ENCODE measurements at regions not wholly inside any gene's neighbourhood (a gene's known extent, or its start where the extent isn't known, plus 50 kb on each side); places are given as distances from the start of the nearest gene placed in this dataset.

- TF ChIP-seq ZSCAN23 (tag by site-specific recombination; IDR thresholded peaks at IDR 0.05), result no peak
- no peak for TF ChIP-seq ZBTB17 (tag by site-specific recombination; IDR thresholded peaks at IDR 0.05)
- TF ChIP-seq ZNF76 (tag by site-specific recombination; IDR thresholded peaks at IDR 0.05; ENCODE audit: borderline replicate concordance, low read depth), result no peak
- no peak for TF ChIP-seq ZNF785 (tag by site-specific recombination; IDR thresholded peaks at IDR 0.05)
- TF ChIP-seq ZNF843 (tag by site-specific recombination; IDR thresholded peaks at IDR 0.05), result no peak
- no peak for TF ChIP-seq ZSCAN5A (tag by site-specific recombination; IDR thresholded peaks at IDR 0.05)
- TF ChIP-seq ZNF623 (tag by site-specific recombination; IDR thresholded peaks at IDR 0.05), result no peak
- no peak for TF ChIP-seq ZNF791 (tag by site-specific recombination; IDR thresholded peaks at IDR 0.05)
- TF ChIP-seq ZNF658 (tag by site-specific recombination; IDR thresholded peaks at IDR 0.05), result no peak
- no peak for TF ChIP-seq BCL11A (tag by site-specific recombination; IDR thresholded peaks at IDR 0.05; ENCODE audit: low read depth)
- no peak for TF ChIP-seq GLI4 (tag by site-specific recombination; IDR thresholded peaks at IDR 0.05)
- TF ChIP-seq ZNF561 (tag by site-specific recombination; IDR thresholded peaks at IDR 0.05; ENCODE audit: borderline replicate concordance), result no peak
- TF ChIP-seq ZNF354C (tag by site-specific recombination; IDR thresholded peaks at IDR 0.05; ENCODE audit: borderline replicate concordance, low read depth), result no peak
Measured at GRCh38 chr12:88327276-88327675, 185.2 kb downstream of the TMTC3 start (continued).

DNA sequence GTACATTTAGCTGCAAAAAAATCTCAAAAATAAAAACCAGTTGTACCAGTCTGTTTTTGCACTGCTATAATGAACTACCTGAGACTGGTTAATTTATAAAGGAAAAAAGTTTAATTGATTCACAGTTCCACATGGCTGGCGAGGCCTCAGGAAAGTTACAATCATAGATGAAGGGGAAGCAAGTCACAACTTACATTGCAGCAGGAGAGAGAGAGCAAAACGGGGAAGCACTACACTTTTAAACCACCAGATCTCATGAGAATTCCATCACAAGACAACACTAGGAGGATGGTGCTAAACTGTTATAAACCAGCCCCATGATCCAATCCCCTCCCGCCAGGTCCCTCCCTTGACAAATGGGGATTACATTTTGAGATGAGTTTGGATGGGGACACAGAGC, 186.0 kb downstream of the TMTC3 start:
- POLR2A ChIA-PET, result no interaction called here

GRCh38 chr12:88329833-88330232, 187.7 kb downstream of the TMTC3 start:
- no peaks in the 10 kb centered on the region for H3K9me3 ChIP-seq (ENCODE audit: control insufficient read depth, insufficient read depth, low read depth, low read length)
- no peaks in the 10 kb centered on the region for H3K4me1 ChIP-seq (ENCODE audit: control insufficient read depth, insufficient read depth, low read length)
- H3K36me3 ChIP-seq (ENCODE audit: control insufficient read depth in 2 of 2, insufficient read depth in 1 of 2, low read length in 2 of 2), result no peaks in the 10 kb centered on the region
- H3K4me3 ChIP-seq (ENCODE audit: low read depth, low read length), result no peak overlapping the region
- POLR2A ChIA-PET, result no interaction called here
- CTCF ChIA-PET, result no interaction called here
- no peak overlapping the region for H3K27ac ChIP-seq (ENCODE audit: extremely low read depth, low read depth, low read length)
- TF ChIP-seq KLF1 (tag by site-specific recombination; IDR thresholded peaks at IDR 0.05) (no peak), ZNF660 (tag by site-specific recombination; IDR thresholded peaks at IDR 0.05) (no peak)

More for the DNA sequence above, 186.0 kb downstream of the TMTC3 start:
- Histone ChIP-seq H3K4me1 (ENCODE audit: control insufficient read depth, insufficient read depth, low read length) (no peaks in the 10 kb centered on the region), H3K4me3 (ENCODE audit: low read depth, low read length) (no peak overlapping the region), H3K27ac (ENCODE audit: extremely low read depth, low read depth, low read length) (no peak overlapping the region), H3K36me3 (ENCODE audit: control insufficient read depth in 2 of 2, insufficient read depth in 1 of 2, low read length in 2 of 2) (no peaks in the 10 kb centered on the region), H3K9me3 (ENCODE audit: control insufficient read depth, insufficient read depth, low read depth, low read length) (no peaks in the 10 kb centered on the region)
- TF ChIP-seq ZNF423 (tag by site-specific recombination; IDR thresholded peaks at IDR 0.05) (no peak), ZNF549 (tag by site-specific recombination; IDR thresholded peaks at IDR 0.05) (no peak), ZNF155 (tag by site-specific recombination; IDR thresholded peaks at IDR 0.05) (no peak), SCRT2 (tag by site-specific recombination; IDR thresholded peaks at IDR 0.05) (no peak), YY1 (tag by site-specific recombination; IDR thresholded peaks at IDR 0.05) (no peak)
- CTCF ChIA-PET, result no interaction called here

GRCh38 chr12:88334271-88334670, 192.2 kb downstream of the TMTC3 start:
- Histone ChIP-seq H3K4me3 (ENCODE audit: low read depth, low read length) (no peak overlapping the region), H3K27ac (ENCODE audit: extremely low read depth, low read depth, low read length) (no peak overlapping the region), H3K9me3 (ENCODE audit: control insufficient read depth, insufficient read depth, low read depth, low read length) (no peaks in the 10 kb centered on the region), H3K4me1 (ENCODE audit: control insufficient read depth, insufficient read depth, low read length) (no peaks in the 10 kb centered on the region), H3K36me3 (ENCODE audit: control insufficient read depth in 2 of 2, insufficient read depth in 1 of 2, low read length in 2 of 2) (no peaks in the 10 kb centered on the region)
- ChIA-PET POLR2A (no interaction called here), CTCF (no interaction called here)
- no peak for TF ChIP-seq ZNF624 (tag by site-specific recombination; IDR thresholded peaks at IDR 0.05)
- TF ChIP-seq TCF7L2 (IDR thresholded peaks at IDR 0.05; ENCODE audit: borderline replicate concordance, low read depth, low read length), result no peak
- TF ChIP-seq, protein P1, sequence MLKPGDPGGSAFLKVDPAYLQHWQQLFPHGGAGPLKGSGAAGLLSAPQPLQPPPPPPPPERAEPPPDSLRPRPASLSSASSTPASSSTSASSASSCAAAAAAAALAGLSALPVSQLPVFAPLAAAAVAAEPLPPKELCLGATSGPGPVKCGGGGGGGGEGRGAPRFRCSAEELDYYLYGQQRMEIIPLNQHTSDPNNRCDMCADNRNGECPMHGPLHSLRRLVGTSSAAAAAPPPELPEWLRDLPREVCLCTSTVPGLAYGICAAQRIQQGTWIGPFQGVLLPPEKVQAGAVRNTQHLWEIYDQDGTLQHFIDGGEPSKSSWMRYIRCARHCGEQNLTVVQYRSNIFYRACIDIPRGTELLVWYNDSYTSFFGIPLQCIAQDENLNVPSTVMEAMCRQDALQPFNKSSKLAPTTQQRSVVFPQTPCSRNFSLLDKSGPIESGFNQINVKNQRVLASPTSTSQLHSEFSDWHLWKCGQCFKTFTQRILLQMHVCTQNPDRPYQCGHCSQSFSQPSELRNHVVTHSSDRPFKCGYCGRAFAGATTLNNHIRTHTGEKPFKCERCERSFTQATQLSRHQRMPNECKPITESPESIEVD (tag by site-specific recombination; IDR thresholded peaks at IDR 0.05), result no peak
- no peak for TF ChIP-seq ZNF292 (tag by site-specific recombination; IDR thresholded peaks at IDR 0.05; ENCODE audit: borderline replicate concordance, low read depth)
